Spleen (tissue), 7 donors: ENCODE measurements at regions not wholly inside any gene's neighbourhood (a gene's known extent, or its start where the extent isn't known, plus 50 kb on each side); places are given as distances from the start of the nearest gene placed in this dataset.

Experiments
- POLR2A ChIP-seq, 3 donors: fragments of 450-650 bp; IDR thresholded peaks; one replicate each; pipeline ENCODE4 v1.5.1; 2017; ENCODE audit warnings: antibody characterized with exemption in 3 of 3, mild to moderate bottlenecking in 1 of 3
- POLR2AphosphoS5 ChIP-seq, 3 donors: sonication (generic); formaldehyde crosslinking; IDR thresholded peaks; one replicate each; pipeline ENCODE4 v1.5.1; 2017; ENCODE audit warnings: antibody characterized with exemption in 3 of 3
- TF ChIP-seq, protein P1 (sequence below), 11 experiments: fragments of 200-600 bp in 7 of 11; fragments of 450-650 bp in 4 of 11; sonication (generic) in 4 of 11; IDR thresholded peaks in 8 of 11; conservative IDR thresholded peaks in 3 of 11; 1 replicate in 7 of 11; 2 replicates in 4 of 11; pipeline versions ENCODE4 v1.4.0 to v1.8.0; 2016 to 2021; ENCODE audit warnings: antibody characterized with exemption in 11 of 11, inconsistent platforms in 4 of 11, mild to moderate bottlenecking in 1 of 11
- donor health status: DM: no; HTN: no; CAD: no; lungs with moderate emphysema.
- donor health status: DM: no; HTN: no; CAD: no.
- donor health status: DM: no; HTN: no; CAD: no.

DNA sequence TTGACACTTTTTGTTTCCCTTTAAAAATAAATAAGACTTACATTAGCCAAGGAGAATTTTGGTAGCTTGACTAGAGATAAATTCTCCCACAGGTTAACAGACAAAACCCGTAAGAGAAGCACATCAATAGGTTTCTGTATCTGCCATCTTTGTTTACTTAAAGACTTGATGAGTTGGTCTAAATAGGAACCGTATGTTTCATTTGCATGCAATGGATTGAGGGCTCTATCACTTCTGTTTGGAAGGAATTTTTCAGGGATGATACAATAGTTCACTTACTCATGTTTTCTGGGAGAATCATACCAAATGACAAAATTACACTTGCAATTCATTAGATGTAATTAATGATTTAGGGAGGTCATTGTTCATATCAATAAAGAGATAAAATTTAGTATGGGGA, 631.5 kb upstream of the NR2F2 start:
- TF ChIP-seq, protein P1, sequence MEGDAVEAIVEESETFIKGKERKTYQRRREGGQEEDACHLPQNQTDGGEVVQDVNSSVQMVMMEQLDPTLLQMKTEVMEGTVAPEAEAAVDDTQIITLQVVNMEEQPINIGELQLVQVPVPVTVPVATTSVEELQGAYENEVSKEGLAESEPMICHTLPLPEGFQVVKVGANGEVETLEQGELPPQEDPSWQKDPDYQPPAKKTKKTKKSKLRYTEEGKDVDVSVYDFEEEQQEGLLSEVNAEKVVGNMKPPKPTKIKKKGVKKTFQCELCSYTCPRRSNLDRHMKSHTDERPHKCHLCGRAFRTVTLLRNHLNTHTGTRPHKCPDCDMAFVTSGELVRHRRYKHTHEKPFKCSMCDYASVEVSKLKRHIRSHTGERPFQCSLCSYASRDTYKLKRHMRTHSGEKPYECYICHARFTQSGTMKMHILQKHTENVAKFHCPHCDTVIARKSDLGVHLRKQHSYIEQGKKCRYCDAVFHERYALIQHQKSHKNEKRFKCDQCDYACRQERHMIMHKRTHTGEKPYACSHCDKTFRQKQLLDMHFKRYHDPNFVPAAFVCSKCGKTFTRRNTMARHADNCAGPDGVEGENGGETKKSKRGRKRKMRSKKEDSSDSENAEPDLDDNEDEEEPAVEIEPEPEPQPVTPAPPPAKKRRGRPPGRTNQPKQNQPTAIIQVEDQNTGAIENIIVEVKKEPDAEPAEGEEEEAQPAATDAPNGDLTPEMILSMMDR (IDR thresholded peaks at IDR 0.05 in 8 of 11, conservative IDR thresholded peaks at IDR 0.05 in 3 of 11): no peak
- no peak for TF ChIP-seq POLR2A (IDR thresholded peaks at IDR 0.05)
- no peak for TF ChIP-seq POLR2AphosphoS5 (IDR thresholded peaks at IDR 0.05)
